ENCODE measurements at regions not wholly inside any gene's neighbourhood (a gene's known extent, or its start where the extent isn't known, plus 50 kb on each side); places are given as distances from the start of the nearest gene placed in this dataset.
"Not testable (repeated sequence)": the region's sequence is repeated elsewhere in the genome, so short reads cannot be mapped to it uniquely, and the experiment has no call there.

GRCh38 chr14:53743371-53743770 is 213.3 kb downstream of the BMP4 start:
- H3K36me3 Mint-ChIP-seq (ENCODE audit: low read depth), result no peaks in the 10 kb centered on the region

GRCh38 chr14:53742233-53742620 is 214.4 kb downstream of the BMP4 start:
- no peak for DNase-seq (ENCODE audit: low spot score)
- no peaks in the 10 kb centered on the region for H3K4me1 Mint-ChIP-seq (ENCODE audit: low read depth)
- no peaks in the 10 kb centered on the region for H3K9me3 Mint-ChIP-seq
- peaks cover 1% of the 10 kb centered on the region for H3K27me3 Mint-ChIP-seq (ENCODE audit: insufficient read depth)
- intact Hi-C loops (cut with micrococcal nuclease), result no loop called here
- H3K4me3 Mint-ChIP-seq, result no peak overlapping the region
- no peak overlapping the region for H3K27ac Mint-ChIP-seq
- H3K36me3 Mint-ChIP-seq (ENCODE audit: low read depth), result no peaks in the 10 kb centered on the region

More at GRCh38 chr14:53743371-53743770, 213.3 kb downstream of the BMP4 start:
- DNase-seq (ENCODE audit: low spot score), result no peak
- H3K4me3 Mint-ChIP-seq, result no peak overlapping the region
- H3K9me3 Mint-ChIP-seq, result no peaks in the 10 kb centered on the region
- intact Hi-C loops (cut with micrococcal nuclease), result no loop called here
- no peak overlapping the region for H3K27ac Mint-ChIP-seq
- no peaks in the 10 kb centered on the region for H3K4me1 Mint-ChIP-seq (ENCODE audit: low read depth)
- H3K27me3 Mint-ChIP-seq (ENCODE audit: insufficient read depth), result peaks cover 1% of the 10 kb centered on the region

GRCh38 chr14:53741479-53742232 is 215.0 kb downstream of the BMP4 start:
- no peaks in the 10 kb centered on the region for H3K36me3 Mint-ChIP-seq (ENCODE audit: low read depth)
- intact Hi-C loops (cut with micrococcal nuclease), result no loop called here
- H3K9me3 Mint-ChIP-seq, result no peaks in the 10 kb centered on the region
- H3K27ac Mint-ChIP-seq, result no peak overlapping the region
- DNase-seq (ENCODE audit: low spot score), result no peak
- no peak overlapping the region for H3K4me3 Mint-ChIP-seq
- peaks cover 1% of the 10 kb centered on the region for H3K27me3 Mint-ChIP-seq (ENCODE audit: insufficient read depth)
- no peaks in the 10 kb centered on the region for H3K4me1 Mint-ChIP-seq (ENCODE audit: low read depth)

DNA sequence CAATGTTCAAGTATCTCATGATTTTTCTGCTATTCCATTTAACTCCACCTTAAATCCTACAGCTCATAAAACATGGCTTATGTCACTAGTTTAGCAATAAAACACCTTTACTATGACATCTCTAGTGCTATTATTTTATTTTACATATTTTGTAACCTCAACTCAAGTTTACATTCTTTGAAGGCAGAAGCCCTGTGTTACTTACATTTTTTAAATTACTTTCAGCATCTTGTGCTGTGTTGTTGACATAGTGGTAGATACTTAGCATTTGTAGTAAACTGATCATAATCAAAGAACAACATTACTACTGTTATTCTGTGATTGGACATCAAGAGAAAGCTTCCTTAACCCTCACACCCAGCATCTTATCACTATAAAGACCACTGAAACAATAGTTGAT is 216.1 kb downstream of the BMP4 start:
- Mint-ChIP-seq H3K4me3 (no peak overlapping the region), H3K27me3 (ENCODE audit: insufficient read depth) (no peaks in the 10 kb centered on the region), H3K4me1 (ENCODE audit: low read depth) (no peaks in the 10 kb centered on the region), H3K9me3 (no peaks in the 10 kb centered on the region), H3K27ac (no peak overlapping the region), H3K36me3 (ENCODE audit: low read depth) (no peaks in the 10 kb centered on the region)
- intact Hi-C loops (cut with micrococcal nuclease), result no loop called here
- no peak for DNase-seq (ENCODE audit: low spot score)

DNA sequence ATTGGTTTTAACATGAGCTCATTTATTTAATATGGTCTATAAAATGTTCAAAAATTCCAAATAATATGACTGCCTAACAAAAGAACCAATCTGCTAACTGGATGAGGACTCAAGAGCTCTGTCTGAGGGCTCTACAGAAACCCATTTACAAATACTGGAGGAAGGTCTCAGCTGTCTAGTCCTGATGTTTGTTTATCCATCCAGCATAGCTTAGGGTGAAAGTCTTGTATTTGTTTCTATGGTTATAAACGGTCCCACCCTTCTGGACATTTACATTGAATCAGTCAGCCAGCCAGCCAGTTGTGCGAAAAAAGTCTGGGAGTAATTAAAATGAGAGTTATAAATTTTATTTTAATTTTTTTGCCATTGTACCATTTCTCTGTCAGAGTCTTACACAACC is 220.7 kb downstream of the BMP4 start:
- Mint-ChIP-seq H3K27me3 (ENCODE audit: insufficient read depth) (no peaks in the 10 kb centered on the region), H3K4me1 (ENCODE audit: low read depth) (no peaks in the 10 kb centered on the region), H3K36me3 (ENCODE audit: low read depth) (no peaks in the 10 kb centered on the region), H3K4me3 (no peak overlapping the region), H3K27ac (no peak overlapping the region), H3K9me3 (no peaks in the 10 kb centered on the region)
- no peak for DNase-seq (ENCODE audit: low spot score)
- intact Hi-C loops (cut with micrococcal nuclease), result no loop called here

DNA sequence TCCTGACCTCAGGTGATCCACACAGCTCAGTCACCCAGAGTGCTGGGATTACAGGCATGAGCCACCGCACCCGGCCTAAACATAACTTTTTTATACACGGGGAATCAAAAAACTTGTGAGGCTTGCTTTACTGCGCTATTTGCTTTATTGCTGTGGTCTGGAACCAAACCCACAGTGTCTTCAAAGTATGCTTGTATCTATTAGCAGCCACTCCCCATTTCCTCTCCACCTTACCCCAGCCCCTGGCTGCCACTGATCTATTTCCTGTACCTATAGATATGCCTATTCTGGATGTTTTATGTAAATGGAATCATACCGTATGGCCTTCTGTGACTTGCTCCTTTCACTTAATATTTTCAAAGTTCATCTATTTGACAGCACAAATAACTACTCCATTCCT is 233.4 kb downstream of the BMP4 start:
- H3K9me3 Mint-ChIP-seq, result peaks cover 4% of the 10 kb centered on the region

GRCh38 chr14:53719536-53719935 is 237.1 kb downstream of the BMP4 start:
- Mint-ChIP-seq H3K4me1 (ENCODE audit: low read depth) (no peaks in the 10 kb centered on the region), H3K4me3 (no peak overlapping the region), H3K27ac (no peak overlapping the region), H3K27me3 (ENCODE audit: insufficient read depth) (no peaks in the 10 kb centered on the region), H3K9me3 (peaks cover 4% of the 10 kb centered on the region), H3K36me3 (ENCODE audit: low read depth) (no peaks in the 10 kb centered on the region)
- DNase-seq (ENCODE audit: low spot score), result no peak
- intact Hi-C loops (cut with micrococcal nuclease), result no loop called here

More for the DNA sequence above, 233.4 kb downstream of the BMP4 start:
- intact Hi-C loops (cut with micrococcal nuclease), result no loop called here
- DNase-seq (ENCODE audit: low spot score), result no peak
- Mint-ChIP-seq H3K27ac (no peak overlapping the region), H3K36me3 (ENCODE audit: low read depth) (no peaks in the 10 kb centered on the region), H3K27me3 (ENCODE audit: insufficient read depth) (no peaks in the 10 kb centered on the region), H3K4me3 (no peak overlapping the region), H3K4me1 (ENCODE audit: low read depth) (no peaks in the 10 kb centered on the region)

DNA sequence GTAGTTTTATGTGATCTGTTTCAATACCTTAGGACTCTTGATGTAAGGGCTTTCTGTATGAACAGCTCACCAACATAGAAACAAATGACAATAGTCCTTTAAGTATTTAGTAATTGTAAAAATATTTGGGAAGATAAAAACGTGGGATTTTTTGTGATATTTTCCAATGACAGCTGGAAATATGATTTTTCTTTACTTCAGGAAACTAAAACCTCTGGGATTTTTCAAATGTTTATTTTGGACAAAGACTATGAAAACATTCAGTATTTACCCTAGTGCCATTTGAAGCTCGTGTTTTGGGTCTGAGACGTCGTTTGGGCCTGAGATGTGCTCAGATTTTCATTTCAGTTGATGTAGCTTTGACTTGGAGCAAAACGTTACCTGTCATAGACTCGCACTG is 240.0 kb downstream of the BMP4 start:
- H3K4me3 Mint-ChIP-seq, result no peak overlapping the region

GRCh38 chr14:53715193-53715721 is 241.4 kb downstream of the BMP4 start:
- H3K4me3 Mint-ChIP-seq, result no peak overlapping the region
- DNase-seq (ENCODE audit: low spot score), result no peak
- no peaks in the 10 kb centered on the region for H3K36me3 Mint-ChIP-seq (ENCODE audit: low read depth)
- no peak overlapping the region for H3K27ac Mint-ChIP-seq
- intact Hi-C loops (cut with micrococcal nuclease), result no loop called here
- no peaks in the 10 kb centered on the region for H3K27me3 Mint-ChIP-seq (ENCODE audit: insufficient read depth)
- H3K4me1 Mint-ChIP-seq (ENCODE audit: low read depth), result no peaks in the 10 kb centered on the region
- no peaks in the 10 kb centered on the region for H3K9me3 Mint-ChIP-seq

More for the DNA sequence above, 240.0 kb downstream of the BMP4 start:
- Mint-ChIP-seq H3K27me3 (ENCODE audit: insufficient read depth) (no peaks in the 10 kb centered on the region), H3K4me1 (ENCODE audit: low read depth) (no peaks in the 10 kb centered on the region), H3K36me3 (ENCODE audit: low read depth) (no peaks in the 10 kb centered on the region), H3K9me3 (peaks cover 4% of the 10 kb centered on the region), H3K27ac (no peak overlapping the region)
- intact Hi-C loops (cut with micrococcal nuclease), result no loop called here
- DNase-seq (ENCODE audit: low spot score), result no peak

DNA sequence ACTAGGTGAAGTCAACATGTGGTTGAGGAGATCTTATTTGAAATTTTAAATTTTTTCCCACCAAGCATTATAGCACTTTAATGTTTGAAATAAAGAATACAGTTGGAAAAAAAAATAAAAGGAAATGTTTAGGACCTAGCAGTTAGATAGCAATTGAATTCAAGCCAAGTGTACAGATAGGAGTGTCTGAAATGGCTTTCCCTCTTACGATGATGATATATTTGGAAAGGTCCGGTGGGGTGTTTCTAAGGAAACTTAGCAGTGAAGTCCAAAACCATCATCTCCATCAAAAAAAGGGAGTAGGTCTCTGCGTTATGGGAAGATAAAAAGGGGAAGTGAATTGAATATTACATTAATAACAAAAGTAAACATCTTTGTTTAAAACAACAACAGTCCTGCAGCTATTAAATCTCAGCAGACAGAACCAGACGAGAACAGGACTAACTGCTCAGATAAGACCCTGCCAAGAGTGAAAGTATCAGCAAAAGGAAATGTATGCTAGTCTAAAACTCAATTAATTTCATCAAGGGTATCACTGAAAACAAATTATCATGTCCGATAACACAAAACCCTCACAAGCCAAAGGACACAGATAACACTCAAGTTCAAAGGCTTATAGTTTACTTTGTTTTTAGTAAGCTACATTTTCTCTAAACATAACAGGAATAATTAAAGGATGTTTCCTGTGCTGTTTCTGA is 242.0 kb downstream of the BMP4 start:
- Mint-ChIP-seq H3K36me3 (ENCODE audit: low read depth) (no peaks in the 10 kb centered on the region), H3K4me1 (ENCODE audit: low read depth) (no peaks in the 10 kb centered on the region), H3K27ac (no peak overlapping the region), H3K4me3 (no peak overlapping the region), H3K27me3 (ENCODE audit: insufficient read depth) (no peaks in the 10 kb centered on the region), H3K9me3 (no peaks in the 10 kb centered on the region)
- intact Hi-C loops (cut with micrococcal nuclease), result no loop called here
- DNase-seq (ENCODE audit: low spot score), result no peak

- H3K4me1 Mint-ChIP-seq (ENCODE audit: low read depth); H3K36me3 Mint-ChIP-seq (ENCODE audit: low read depth); H3K4me3 Mint-ChIP-seq; H3K27ac Mint-ChIP-seq; DNase-seq (ENCODE audit: low spot score); H3K27me3 Mint-ChIP-seq (ENCODE audit: insufficient read depth); intact Hi-C loops (cut with micrococcal nuclease); H3K9me3 Mint-ChIP-seq: not testable (repeated sequence)
Observed at GRCh38 chr14:53712901-53713300, 243.7 kb downstream of the BMP4 start.

DNA sequence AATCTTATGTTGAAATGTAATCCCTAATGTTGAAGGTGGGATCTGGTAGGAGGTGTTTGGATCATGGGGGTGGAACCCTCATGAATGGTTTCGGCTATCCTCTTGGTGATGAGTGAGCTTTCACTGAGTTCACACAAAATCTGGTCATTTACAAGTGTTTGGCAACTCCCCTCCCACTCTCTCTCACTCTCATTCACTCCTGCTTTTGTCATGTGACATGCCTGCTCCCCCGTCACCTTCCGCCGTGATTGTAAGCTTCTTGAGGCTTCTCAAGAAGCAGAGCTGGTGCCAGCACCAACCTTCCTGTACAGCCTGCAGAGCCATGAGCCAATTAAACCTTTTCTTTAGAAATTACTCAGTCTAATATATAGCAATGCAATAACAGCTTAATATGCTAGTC is 245.4 kb downstream of the BMP4 start:
- Mint-ChIP-seq H3K27ac (no peak overlapping the region), H3K9me3 (peaks cover 5% of the 10 kb centered on the region), H3K4me3 (no peak overlapping the region), H3K4me1 (ENCODE audit: low read depth) (no peaks in the 10 kb centered on the region), H3K36me3 (ENCODE audit: low read depth) (no peaks in the 10 kb centered on the region), H3K27me3 (ENCODE audit: insufficient read depth) (no peaks in the 10 kb centered on the region)
- intact Hi-C loops (cut with micrococcal nuclease), result no loop called here
- no peak for DNase-seq (ENCODE audit: low spot score)

GRCh38 chr14:53710615-53711014 is 246.0 kb downstream of the BMP4 start:
- H3K27me3 Mint-ChIP-seq (ENCODE audit: insufficient read depth), result no peaks in the 10 kb centered on the region
- no peak overlapping the region for H3K4me3 Mint-ChIP-seq
- H3K4me1 Mint-ChIP-seq (ENCODE audit: low read depth), result no peaks in the 10 kb centered on the region
- H3K9me3 Mint-ChIP-seq, result peaks cover 5% of the 10 kb centered on the region
- no peaks in the 10 kb centered on the region for H3K36me3 Mint-ChIP-seq (ENCODE audit: low read depth)
- no peak overlapping the region for H3K27ac Mint-ChIP-seq
- intact Hi-C loops (cut with micrococcal nuclease), result no loop called here
- DNase-seq (ENCODE audit: low spot score), result no peak

Measured in activated T-helper 1 cell treated with anti-CD3 and anti-CD28 coated beads, Interleukin-12 subunit alpha, Interleukin-12 subunit beta, Interleukin-2, Interleukin-4 antibody, amounts not matched to agents 30 ng/mL and 10 ng/mL and 1 ng/mL, durations not matched to agents 14 hours and 24 hours and 36 hours (primary cell).